ENCODE measurements at regions not wholly inside any gene's neighbourhood (a gene's known extent, or its start where the extent isn't known, plus 50 kb on each side); places are given as distances from the start of the nearest gene placed in this dataset.

GRCh38 chr2:216576616-216577015 lies 56.6 kb upstream of the IGFBP2 start:
- Histone ChIP-seq H4K8ac (ENCODE audit: low read depth, low read length) (no peak overlapping the region), H3K27me3 (ENCODE audit: insufficient read depth, low read length, poor library complexity) (no peaks in the 10 kb centered on the region), H3K79me2 (ENCODE audit: control insufficient read depth, insufficient read depth, low read length) (no peaks in the 10 kb centered on the region), H3K23ac (ENCODE audit: low read length) (no peak overlapping the region), H3K79me1 (ENCODE audit: low read length) (no peaks in the 10 kb centered on the region), H2BK5ac (ENCODE audit: low read length) (no peak overlapping the region), H2AK5ac (ENCODE audit: low read length) (no peak overlapping the region), H3K18ac (ENCODE audit: low read length) (no peak overlapping the region), H4K5ac (ENCODE audit: low read length) (no peak overlapping the region), H2BK15ac (replicated peaks; ENCODE audit: low read depth) (no peak overlapping the region), H3K4ac (ENCODE audit: low read depth, low read length) (no peak overlapping the region), H3K9ac (ENCODE audit: low read length) (no peak overlapping the region), H3K36me3 (ENCODE audit: control insufficient read depth, insufficient read depth, low read length) (no peaks in the 10 kb centered on the region), H3K4me3 (ENCODE audit: low read length) (no peak overlapping the region), H3K4me2 (ENCODE audit: low read length) (no peak overlapping the region), H3K27ac (ENCODE audit: low read depth, low read length) (no peak overlapping the region), H2BK120ac (ENCODE audit: low read depth, low read length) (no peak overlapping the region), H3K4me1 (ENCODE audit: control insufficient read depth, low read depth, low read length) (no peaks in the 10 kb centered on the region), H3K56ac (ENCODE audit: low read length) (no peak overlapping the region)
- DNase-seq, result no peak
- no CpG with 5 or more reads among the region's 4 CpGs for WGBS (ENCODE audit: extremely low coverage, insufficient coverage, low lambda C conversion rate)

GRCh38 chr2:216578325-216578724 lies 54.9 kb upstream of the IGFBP2 start:
- H3K9ac ChIP-seq (ENCODE audit: low read length), result no peak overlapping the region
- no peak for DNase-seq
- H3K79me2 ChIP-seq (ENCODE audit: control insufficient read depth, insufficient read depth, low read length), result no peaks in the 10 kb centered on the region
- H3K18ac ChIP-seq (ENCODE audit: low read length), result no peak overlapping the region
- WGBS (ENCODE audit: extremely low coverage, insufficient coverage, low lambda C conversion rate), result no CpG with 5 or more reads among the region's 1 CpG
- no peaks in the 10 kb centered on the region for H3K79me1 ChIP-seq (ENCODE audit: low read length)
- H3K4me1 ChIP-seq (ENCODE audit: control insufficient read depth, low read depth, low read length), result no peaks in the 10 kb centered on the region
- no peaks in the 10 kb centered on the region for H3K27me3 ChIP-seq (ENCODE audit: insufficient read depth, low read length, poor library complexity)
- no peak overlapping the region for H4K5ac ChIP-seq (ENCODE audit: low read length)
- no peak overlapping the region for H2AK5ac ChIP-seq (ENCODE audit: low read length)
- H3K4ac ChIP-seq (ENCODE audit: low read depth, low read length), result no peak overlapping the region
- no peaks in the 10 kb centered on the region for H3K36me3 ChIP-seq (ENCODE audit: control insufficient read depth, insufficient read depth, low read length)
- H3K56ac ChIP-seq (ENCODE audit: low read length), result no peak overlapping the region
- H4K8ac ChIP-seq (ENCODE audit: low read depth, low read length), result no peak overlapping the region
- H2BK120ac ChIP-seq (ENCODE audit: low read depth, low read length), result no peak overlapping the region
- no peak overlapping the region for H3K4me3 ChIP-seq (ENCODE audit: low read length)
- H3K23ac ChIP-seq (ENCODE audit: low read length), result no peak overlapping the region
- H3K27ac ChIP-seq (ENCODE audit: low read depth, low read length), result no peak overlapping the region
- no peak overlapping the region for H2BK15ac ChIP-seq (replicated peaks; ENCODE audit: low read depth)
- no peak overlapping the region for H2BK5ac ChIP-seq (ENCODE audit: low read length)
- no peak overlapping the region for H3K4me2 ChIP-seq (ENCODE audit: low read length)

- Histone ChIP-seq H4K5ac (ENCODE audit: low read length) (no peak overlapping the region), H3K18ac (ENCODE audit: low read length) (no peak overlapping the region), H3K4me2 (ENCODE audit: low read length) (no peak overlapping the region), H2BK120ac (ENCODE audit: low read depth, low read length) (no peak overlapping the region), H3K23ac (ENCODE audit: low read length) (no peak overlapping the region), H3K27ac (ENCODE audit: low read depth, low read length) (no peak overlapping the region), H3K9ac (ENCODE audit: low read length) (no peak overlapping the region), H3K4me3 (ENCODE audit: low read length) (no peak overlapping the region), H3K4ac (ENCODE audit: low read depth, low read length) (no peak overlapping the region), H3K27me3 (ENCODE audit: insufficient read depth, low read length, poor library complexity) (no peaks in the 10 kb centered on the region), H3K79me1 (ENCODE audit: low read length) (no peaks in the 10 kb centered on the region), H2BK15ac (replicated peaks; ENCODE audit: low read depth) (no peak overlapping the region), H3K4me1 (ENCODE audit: control insufficient read depth, low read depth, low read length) (no peaks in the 10 kb centered on the region), H3K79me2 (ENCODE audit: control insufficient read depth, insufficient read depth, low read length) (no peaks in the 10 kb centered on the region), H3K56ac (ENCODE audit: low read length) (no peak overlapping the region), H4K8ac (ENCODE audit: low read depth, low read length) (no peak overlapping the region), H2AK5ac (ENCODE audit: low read length) (no peak overlapping the region), H3K36me3 (ENCODE audit: control insufficient read depth, insufficient read depth, low read length) (no peaks in the 10 kb centered on the region), H2BK5ac (ENCODE audit: low read length) (no peak overlapping the region)
- no peak for DNase-seq
- no CpG with 5 or more reads among the region's 8 CpGs for WGBS (ENCODE audit: extremely low coverage, insufficient coverage, low lambda C conversion rate)
Observed at GRCh38 chr2:216583147-216583546, 50.1 kb upstream of the IGFBP2 start.
